Upper lobe of left lung (tissue), 6 donors: ENCODE measurements at regions not wholly inside any gene's neighbourhood (a gene's known extent, or its start where the extent isn't known, plus 50 kb on each side); places are given as distances from the start of the nearest gene placed in this dataset.
A peak's percentile ranks its signal among the peaks of the same experiment; 100 is the strongest.

Source experiments
- ATAC-seq, 2 donors: fragments of 200-7000 bp; cut with Tn5 transposase; one replicate each; pipeline ENCODE4 v1.9.1; 2022; ENCODE audit warnings: mild to moderate bottlenecking in 2 of 2, moderate library complexity in 2 of 2; ENCODE audit not compliant: low FRiP score in 2 of 2
- DNase-seq, 2 donors: peaks; one replicate each; pipeline ENCODE4 v3.0.0-alpha.2; 2019 to 2020
- H3K27ac ChIP-seq, 4 donors: fragments of 200-600 bp; sonication (generic); one replicate each; pipeline ENCODE4 v1.5.1; 2016 to 2019
- H3K27me3 ChIP-seq, 4 donors: fragments of 200-600 bp; sonication (generic); one replicate each; pipeline ENCODE4 v1.5.1; 2017 to 2019
- H3K36me3 ChIP-seq, 4 donors: fragments of 200-600 bp; sonication (generic); one replicate each; pipeline ENCODE4 v1.5.1; 2016 to 2019
- H3K4me1 ChIP-seq, 4 donors: fragments of 200-600 bp; sonication (generic); one replicate each; pipeline ENCODE4 v1.5.1; 2018 to 2019
- H3K4me3 ChIP-seq, 4 donors: fragments of 200-600 bp; sonication (generic); one replicate each; pipeline ENCODE4 v1.5.1; 2017 to 2019; ENCODE audit warnings: mild to moderate bottlenecking in 2 of 4, moderate library complexity in 1 of 4
- H3K9me3 ChIP-seq, 4 donors: fragments of 200-600 bp; sonication (generic); one replicate each; pipeline ENCODE4 v1.5.1; 2018 to 2019
- EP300 ChIP-seq, 4 donors: sonication (generic); formaldehyde crosslinking; IDR thresholded peaks; one replicate each; pipeline ENCODE4 v1.5.1; 2017; ENCODE audit warnings: antibody characterized with exemption in 4 of 4, control low read depth in 2 of 4
- POLR2A ChIP-seq, 4 donors: fragments of 450-650 bp; IDR thresholded peaks; one replicate each; pipeline ENCODE4 v1.5.1; 2016 to 2017; ENCODE audit warnings: antibody characterized with exemption in 4 of 4, mild to moderate bottlenecking in 2 of 4
- POLR2AphosphoS5 ChIP-seq, 2 donors: sonication (generic); formaldehyde crosslinking; IDR thresholded peaks; one replicate each; pipeline ENCODE4 v1.5.1; 2017; ENCODE audit warnings: antibody characterized with exemption in 2 of 2
- WGBS, 2 donors: methylation state at CpG; one replicate each; pipeline ENCODE4 v1.1.5; 2017 to 2018; 5-methylcytosine and 5-hydroxymethylcytosine counted together
- TF ChIP-seq, protein P1 (sequence below), 6 experiments: fragments of 450-650 bp in 4 of 6; fragments of 200-600 bp in 2 of 6; sonication (generic) in 2 of 6; IDR thresholded peaks; one replicate each; pipeline ENCODE4 v1.5.1; 2016 to 2019; ENCODE audit warnings: antibody characterized with exemption in 6 of 6
- donor health status: DM: no; HTN: no; CAD: no; lungs with moderate emphysema.
- donor health status: DM: no; HTN: yes; CAD: no; lungs with severe emphysema.

GRCh38 chr4:74524985-74525384 is 80.0 kb downstream of the AREG start:
- Histone ChIP-seq H3K27ac (no peak overlapping the region), H3K4me3 (no peak overlapping the region), H3K36me3 (no peaks in the 10 kb centered on the region), H3K9me3 (no peaks in the 10 kb centered on the region), H3K4me1 (no peaks in the 10 kb centered on the region), H3K27me3 (no peaks in the 10 kb centered on the region)
- DNase-seq (no peak), ATAC-seq (no peak)
- TF ChIP-seq, protein P1, sequence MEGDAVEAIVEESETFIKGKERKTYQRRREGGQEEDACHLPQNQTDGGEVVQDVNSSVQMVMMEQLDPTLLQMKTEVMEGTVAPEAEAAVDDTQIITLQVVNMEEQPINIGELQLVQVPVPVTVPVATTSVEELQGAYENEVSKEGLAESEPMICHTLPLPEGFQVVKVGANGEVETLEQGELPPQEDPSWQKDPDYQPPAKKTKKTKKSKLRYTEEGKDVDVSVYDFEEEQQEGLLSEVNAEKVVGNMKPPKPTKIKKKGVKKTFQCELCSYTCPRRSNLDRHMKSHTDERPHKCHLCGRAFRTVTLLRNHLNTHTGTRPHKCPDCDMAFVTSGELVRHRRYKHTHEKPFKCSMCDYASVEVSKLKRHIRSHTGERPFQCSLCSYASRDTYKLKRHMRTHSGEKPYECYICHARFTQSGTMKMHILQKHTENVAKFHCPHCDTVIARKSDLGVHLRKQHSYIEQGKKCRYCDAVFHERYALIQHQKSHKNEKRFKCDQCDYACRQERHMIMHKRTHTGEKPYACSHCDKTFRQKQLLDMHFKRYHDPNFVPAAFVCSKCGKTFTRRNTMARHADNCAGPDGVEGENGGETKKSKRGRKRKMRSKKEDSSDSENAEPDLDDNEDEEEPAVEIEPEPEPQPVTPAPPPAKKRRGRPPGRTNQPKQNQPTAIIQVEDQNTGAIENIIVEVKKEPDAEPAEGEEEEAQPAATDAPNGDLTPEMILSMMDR (IDR thresholded peaks at IDR 0.05) = no peak
- TF ChIP-seq POLR2A (IDR thresholded peaks at IDR 0.05) = no peak
- no peak for TF ChIP-seq POLR2AphosphoS5 (IDR thresholded peaks at IDR 0.05)
- no peak for TF ChIP-seq EP300 (IDR thresholded peaks at IDR 0.05)

DNA sequence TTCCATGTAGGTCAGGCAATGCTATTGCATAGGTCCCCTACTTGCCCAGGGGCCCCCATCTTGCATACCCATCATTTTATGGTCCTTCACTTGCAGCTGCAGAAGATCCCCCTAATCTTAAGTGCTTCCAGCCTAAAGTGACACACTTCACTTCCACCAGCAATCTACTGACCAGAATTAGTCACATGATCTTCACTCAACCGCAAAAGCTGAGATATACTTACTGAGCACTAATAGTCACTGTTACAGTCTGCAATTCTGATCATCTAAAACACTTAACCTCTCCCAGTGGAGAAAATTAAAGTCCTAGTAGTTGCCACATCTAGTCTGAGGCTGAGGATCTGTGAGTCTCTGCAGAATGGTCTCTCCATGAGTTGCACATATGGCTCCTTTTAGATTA is 82.1 kb downstream of the AREG start:
- Histone ChIP-seq H3K4me1 (peaks cover 0 to 2% (median 0%) of the 10 kb centered on the region in 4 donors), H3K27ac (no peak overlapping the region), H3K4me3 (no peak overlapping the region), H3K9me3 (no peaks in the 10 kb centered on the region), H3K36me3 (no peaks in the 10 kb centered on the region), H3K27me3 (no peaks in the 10 kb centered on the region)
- ATAC-seq (peak in 1 of 2 donors; percentile 16), DNase-seq (no peak)
- TF ChIP-seq POLR2AphosphoS5 (IDR thresholded peaks at IDR 0.05) (no peak), EP300 (IDR thresholded peaks at IDR 0.05) (no peak), POLR2A (IDR thresholded peaks at IDR 0.05) (no peak)
- TF ChIP-seq, protein P1 (IDR thresholded peaks at IDR 0.05) = no peak
- WGBS, 2 donors = 56 to 63% methylated on average over 1 of the region's 1 CpG

DNA sequence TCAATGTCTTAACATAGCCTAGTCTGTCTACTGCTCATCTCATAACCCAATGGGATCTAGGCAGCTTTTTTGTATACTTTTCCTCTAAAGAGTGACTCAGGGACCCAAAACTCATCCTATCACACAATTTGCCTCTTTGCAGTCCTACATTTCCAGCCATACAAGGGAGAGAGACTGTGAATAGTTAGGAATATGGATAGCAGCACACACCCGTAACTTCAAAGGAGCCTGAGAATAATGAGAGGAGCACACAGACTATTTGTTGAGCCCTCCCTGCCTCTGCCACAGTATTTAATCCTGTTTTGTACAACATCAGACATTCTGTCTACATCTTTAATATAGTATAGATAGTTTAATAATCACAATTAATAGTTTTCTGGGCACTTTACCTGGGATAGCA is 83.2 kb downstream of the AREG start:
- no peaks in the 10 kb centered on the region for H3K27me3 ChIP-seq
- 97 to 100% methylated on average over 1 of the region's 1 CpG for WGBS, 2 donors
- H3K9me3 ChIP-seq = no peaks in the 10 kb centered on the region
- no peaks in the 10 kb centered on the region for H3K36me3 ChIP-seq
- TF ChIP-seq EP300 (IDR thresholded peaks at IDR 0.05) (no peak), POLR2AphosphoS5 (IDR thresholded peaks at IDR 0.05) (no peak), POLR2A (IDR thresholded peaks at IDR 0.05) (no peak)
- TF ChIP-seq, protein P1 (IDR thresholded peaks at IDR 0.05) = no peak
- H3K27ac ChIP-seq = no peak overlapping the region
- DNase-seq = no peak
- H3K4me1 ChIP-seq = peaks cover 0 to 2% (median 0%) of the 10 kb centered on the region in 4 donors
- H3K4me3 ChIP-seq = no peak overlapping the region
- ATAC-seq = no peak

GRCh38 chr4:74529284-74530041 is 84.5 kb downstream of the AREG start:
- Histone ChIP-seq H3K4me1 (peaks cover 0 to 2% (median 0%) of the 10 kb centered on the region in 4 donors), H3K4me3 (no peak overlapping the region), H3K27ac (no peak overlapping the region), H3K27me3 (no peaks in the 10 kb centered on the region), H3K9me3 (no peaks in the 10 kb centered on the region), H3K36me3 (no peaks in the 10 kb centered on the region)
- ATAC-seq = no peak
- 79% methylated on average over 11 of the region's 11 CpGs for whole genome bisulfite sequencing, 2 donors
- TF ChIP-seq, protein P1 (IDR thresholded peaks at IDR 0.05) = no peak
- DNase-seq = no peak
